Smooth muscle cell (in vitro differentiated cells): ENCODE measurements at regions not wholly inside any gene's neighbourhood (a gene's known extent, or its start where the extent isn't known, plus 50 kb on each side); places are given as distances from the start of the nearest gene placed in this dataset.
"Not testable (repeated sequence)": the region's sequence is repeated elsewhere in the genome, so short reads cannot be mapped to it uniquely, and the experiment has no call there.

ENCODE experiments used
- DNase-seq: peaks from one replicate; lab custom pipeline; 2025; ENCODE audit not compliant: unreplicated experiment; lab: John Stamatoyannopoulos, UW
- H2AFZ ChIP-seq: fragments of 200-600 bp; sonication (generic); 2 replicates; pipeline ENCODE4 v1.6.0; 2016; ENCODE audit warnings: antibody characterized with exemption, low read depth, mild to moderate bottlenecking
- H3F3A ChIP-seq: fragments of 200-600 bp; sonication (generic); 2 replicates; pipeline ENCODE4 v1.6.0; 2017; ENCODE audit warnings: antibody characterized with exemption, low read depth
- H3K27ac ChIP-seq: fragments of 200-600 bp; sonication (generic); 2 replicates; pipeline ENCODE4 v1.5.1; 2016; ENCODE audit warnings: low read depth, mild to moderate bottlenecking
- H3K27me3 ChIP-seq: fragments of 200-600 bp; sonication (generic); 2 replicates; pipeline ENCODE4 v1.6.1; 2016; ENCODE audit warnings: low read depth, mild to moderate bottlenecking
- H3K36me3 ChIP-seq: fragments of 200-600 bp; sonication (generic); 2 replicates; pipeline ENCODE4 v1.5.1; 2016; ENCODE audit warnings: low read depth
- H3K4me1 ChIP-seq: fragments of 200-600 bp; sonication (generic); 2 replicates; pipeline ENCODE4 v1.5.1; 2016; ENCODE audit warnings: low read depth
- H3K4me2 ChIP-seq: fragments of 200-600 bp; sonication (generic); 2 replicates; pipeline ENCODE4 v1.6.0; 2016; ENCODE audit warnings: mild to moderate bottlenecking
- H3K4me3 ChIP-seq: fragments of 200-600 bp; sonication (generic); 2 replicates; pipeline ENCODE4 v1.5.1; 2016; ENCODE audit warnings: mild to moderate bottlenecking
- H3K79me2 ChIP-seq: fragments of 200-600 bp; sonication (generic); 2 replicates; pipeline ENCODE4 v1.6.0; 2016; ENCODE audit warnings: low read depth, mild to moderate bottlenecking
- H3K9ac ChIP-seq: fragments of 200-600 bp; sonication (generic); 2 replicates; pipeline ENCODE4 v1.6.0; 2016; ENCODE audit warnings: low read depth
- H3K9me3 ChIP-seq: fragments of 200-600 bp; sonication (generic); replicated peaks from 2 replicates; pipeline ENCODE4 v1.5.1; 2016; ENCODE audit warnings: low read depth
- H4K20me1 ChIP-seq: fragments of 200-600 bp; sonication (generic); 2 replicates; pipeline ENCODE4 v1.6.0; 2016; ENCODE audit warnings: low read depth
- CTCF ChIP-seq: fragments of 200-600 bp; sonication (generic); IDR thresholded peaks from 2 replicates; pipeline ENCODE4 v1.5.1; 2017; ENCODE audit warnings: borderline replicate concordance, mild to moderate bottlenecking, antibody characterized with exemption; ENCODE audit not compliant: insufficient read depth, poor library complexity, severe bottlenecking
- WGBS: methylation state at CpG from one replicate; pipeline ENCODE4 v1.1.7; 2016; ENCODE audit warnings: low lambda C conversion rate; 5-methylcytosine and 5-hydroxymethylcytosine counted together

- peaks cover 8% of the 10 kb centered on the region for H3K27me3 ChIP-seq
- no peaks in the 10 kb centered on the region for H3K4me1 ChIP-seq
- H3K79me2 ChIP-seq = no peaks in the 10 kb centered on the region
- H3K9ac ChIP-seq = no peak overlapping the region
- no peaks in the 10 kb centered on the region for H3K9me3 ChIP-seq
- H2AFZ ChIP-seq = no peak overlapping the region
- no peak overlapping the region for H3K4me2 ChIP-seq
- DNase-seq = no peak
- H3K4me3 ChIP-seq = no peak overlapping the region
- no peaks in the 10 kb centered on the region for H3K36me3 ChIP-seq
- TF ChIP-seq CTCF = no peak
- no peaks in the 10 kb centered on the region for H3F3A ChIP-seq
- 94% methylated on average over 1 of the region's 1 CpG for WGBS
- no peak overlapping the region for H3K27ac ChIP-seq
- H4K20me1 ChIP-seq = no peaks in the 10 kb centered on the region
These were observed 54.5 kb upstream of the PRKD1 start for GRCh38 chr14:29982171-29982570.

GRCh38 chr14:29982993-29983392 is 55.3 kb upstream of the PRKD1 start:
- Histone ChIP-seq H3K36me3 (no peaks in the 10 kb centered on the region), H3K27me3 (peaks cover 8% of the 10 kb centered on the region), H2AFZ (no peak overlapping the region), H3K4me1 (no peaks in the 10 kb centered on the region), H3K9me3 (no peaks in the 10 kb centered on the region), H3K79me2 (no peaks in the 10 kb centered on the region), H3K27ac (no peak overlapping the region), H3K4me3 (no peak overlapping the region), H3F3A (no peaks in the 10 kb centered on the region), H4K20me1 (no peaks in the 10 kb centered on the region), H3K4me2 (no peak overlapping the region), H3K9ac (no peak overlapping the region)
- TF ChIP-seq CTCF = no peak
- no peak for DNase-seq
- 83% methylated on average over 1 of the region's 1 CpG for WGBS

- not testable (repeated sequence) for H3F3A ChIP-seq, H3K4me3 ChIP-seq, H3K79me2 ChIP-seq, DNase-seq, H2AFZ ChIP-seq, H3K4me2 ChIP-seq, H3K9me3 ChIP-seq, H3K27ac ChIP-seq, H3K36me3 ChIP-seq, H3K27me3 ChIP-seq, H3K4me1 ChIP-seq, H3K9ac ChIP-seq, H4K20me1 ChIP-seq
- WGBS = 77% methylated on average over 26 of the region's 30 CpGs
These were observed 62.8 kb upstream of the PRKD1 start for GRCh38 chr14:29990344-29990857.

- no peak overlapping the region for H3K9ac ChIP-seq
- H3K27ac ChIP-seq = no peak overlapping the region
- H3K79me2 ChIP-seq = no peaks in the 10 kb centered on the region
- no peaks in the 10 kb centered on the region for H3K36me3 ChIP-seq
- no peak for TF ChIP-seq CTCF
- no peak overlapping the region for H3K4me2 ChIP-seq
- WGBS = 90% methylated on average over 2 of the region's 2 CpGs
- no peaks in the 10 kb centered on the region for H3F3A ChIP-seq
- no peak overlapping the region for H2AFZ ChIP-seq
- H3K9me3 ChIP-seq = no peaks in the 10 kb centered on the region
- no peaks in the 10 kb centered on the region for H3K27me3 ChIP-seq
- no peak for DNase-seq
- no peak overlapping the region for H3K4me3 ChIP-seq
- H3K4me1 ChIP-seq = no peaks in the 10 kb centered on the region
- no peaks in the 10 kb centered on the region for H4K20me1 ChIP-seq
These were observed 63.3 kb upstream of the PRKD1 start for GRCh38 chr14:29990993-29991392.
